ENCODE measurements at regions not wholly inside any gene's neighbourhood (a gene's known extent, or its start where the extent isn't known, plus 50 kb on each side); places are given as distances from the start of the nearest gene placed in this dataset.

- no peak for TF ChIP-seq CTCF (IDR thresholded peaks at IDR 0.05)
- TF ChIP-seq ZFX (IDR thresholded peaks at IDR 0.05; ENCODE audit: borderline replicate concordance), result no peak
Measured at GRCh38 chr2:16225545-16225944, 285.2 kb downstream of the MYCN start.

Measured in 22Rv1 (cell line).